PFSK-1 (cell line): ENCODE measurements at regions not wholly inside any gene's neighbourhood (a gene's known extent, or its start where the extent isn't known, plus 50 kb on each side); places are given as distances from the start of the nearest gene placed in this dataset.

Source experiments
- FOXP2 ChIP-seq: optimal IDR thresholded peaks from 2 replicates; pipeline ENCODE3; 2011; ENCODE audit warnings: borderline replicate concordance, control low read depth, inconsistent platforms; ENCODE audit not compliant: insufficient read depth; ENCODE audit errors: extremely low read length, extremely low read depth
- POLR2AphosphoS5 ChIP-seq: IDR thresholded peaks from 2 replicates; pipeline ENCODE4 v1.6.1; 2012; ENCODE audit warnings: low read depth, mild to moderate bottlenecking, control low read depth, low read length, moderate library complexity
- SIN3A ChIP-seq: IDR thresholded peaks from 2 replicates; pipeline ENCODE4 v1.6.1; 2012; ENCODE audit warnings: mild to moderate bottlenecking, low read length, moderate library complexity, borderline replicate concordance; ENCODE audit not compliant: insufficient read depth
- TAF1 ChIP-seq: IDR thresholded peaks from 2 replicates; pipeline ENCODE4 v1.6.1; 2012; ENCODE audit warnings: low read length, control low read depth, borderline replicate concordance; ENCODE audit not compliant: insufficient read depth
- TF ChIP-seq, protein P1 (sequence below), 2 experiments: IDR thresholded peaks; 2 replicates each; pipeline versions ENCODE4 v1.6.1 to v1.8.0; 2011 to 2012; ENCODE audit warnings: low read depth in 2 of 2, low read length in 2 of 2, control low read depth in 1 of 2, inconsistent platforms in 1 of 2, mild to moderate bottlenecking in 1 of 2, moderate library complexity in 1 of 2; ENCODE audit not compliant: insufficient read depth in 1 of 2

DNA sequence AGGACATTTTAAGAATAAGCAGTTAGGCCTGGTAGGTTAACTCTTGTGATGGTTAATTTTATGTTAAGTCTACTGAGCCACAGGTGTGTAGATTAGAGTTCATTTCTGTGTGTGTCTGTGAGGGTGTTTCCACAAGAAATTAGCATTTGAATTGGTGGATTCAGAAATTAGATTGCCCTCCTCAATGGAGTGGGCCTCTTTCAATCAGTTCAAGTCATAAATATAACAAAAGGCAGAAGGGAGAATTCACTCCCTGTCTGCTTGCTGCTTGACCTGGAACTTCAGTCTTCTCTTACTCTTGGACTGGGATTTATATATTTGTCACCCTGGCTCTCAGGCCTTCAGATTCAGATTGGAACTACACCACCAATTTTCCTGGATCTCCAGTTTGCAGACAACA is 55.3 kb upstream of the POM121L12 start:
- TF ChIP-seq FOXP2 (no peak), POLR2AphosphoS5 (no peak), SIN3A (no peak), TAF1 (no peak)
- TF ChIP-seq, protein P1, sequence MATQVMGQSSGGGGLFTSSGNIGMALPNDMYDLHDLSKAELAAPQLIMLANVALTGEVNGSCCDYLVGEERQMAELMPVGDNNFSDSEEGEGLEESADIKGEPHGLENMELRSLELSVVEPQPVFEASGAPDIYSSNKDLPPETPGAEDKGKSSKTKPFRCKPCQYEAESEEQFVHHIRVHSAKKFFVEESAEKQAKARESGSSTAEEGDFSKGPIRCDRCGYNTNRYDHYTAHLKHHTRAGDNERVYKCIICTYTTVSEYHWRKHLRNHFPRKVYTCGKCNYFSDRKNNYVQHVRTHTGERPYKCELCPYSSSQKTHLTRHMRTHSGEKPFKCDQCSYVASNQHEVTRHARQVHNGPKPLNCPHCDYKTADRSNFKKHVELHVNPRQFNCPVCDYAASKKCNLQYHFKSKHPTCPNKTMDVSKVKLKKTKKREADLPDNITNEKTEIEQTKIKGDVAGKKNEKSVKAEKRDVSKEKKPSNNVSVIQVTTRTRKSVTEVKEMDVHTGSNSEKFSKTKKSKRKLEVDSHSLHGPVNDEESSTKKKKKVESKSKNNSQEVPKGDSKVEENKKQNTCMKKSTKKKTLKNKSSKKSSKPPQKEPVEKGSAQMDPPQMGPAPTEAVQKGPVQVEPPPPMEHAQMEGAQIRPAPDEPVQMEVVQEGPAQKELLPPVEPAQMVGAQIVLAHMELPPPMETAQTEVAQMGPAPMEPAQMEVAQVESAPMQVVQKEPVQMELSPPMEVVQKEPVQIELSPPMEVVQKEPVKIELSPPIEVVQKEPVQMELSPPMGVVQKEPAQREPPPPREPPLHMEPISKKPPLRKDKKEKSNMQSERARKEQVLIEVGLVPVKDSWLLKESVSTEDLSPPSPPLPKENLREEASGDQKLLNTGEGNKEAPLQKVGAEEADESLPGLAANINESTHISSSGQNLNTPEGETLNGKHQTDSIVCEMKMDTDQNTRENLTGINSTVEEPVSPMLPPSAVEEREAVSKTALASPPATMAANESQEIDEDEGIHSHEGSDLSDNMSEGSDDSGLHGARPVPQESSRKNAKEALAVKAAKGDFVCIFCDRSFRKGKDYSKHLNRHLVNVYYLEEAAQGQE (IDR thresholded peaks at IDR 0.05; ENCODE audit: insufficient read depth in 1 of 2, low read depth in 2 of 2, low read length in 2 of 2): no peak

GRCh38 chr7:52973126-52973525 is 62.3 kb upstream of the POM121L12 start:
- TF ChIP-seq TAF1 (no peak), FOXP2 (no peak), POLR2AphosphoS5 (no peak), SIN3A (no peak)
- TF ChIP-seq, protein P1 (IDR thresholded peaks at IDR 0.05; ENCODE audit: insufficient read depth in 1 of 2, low read depth in 2 of 2, low read length in 2 of 2): no peak

DNA sequence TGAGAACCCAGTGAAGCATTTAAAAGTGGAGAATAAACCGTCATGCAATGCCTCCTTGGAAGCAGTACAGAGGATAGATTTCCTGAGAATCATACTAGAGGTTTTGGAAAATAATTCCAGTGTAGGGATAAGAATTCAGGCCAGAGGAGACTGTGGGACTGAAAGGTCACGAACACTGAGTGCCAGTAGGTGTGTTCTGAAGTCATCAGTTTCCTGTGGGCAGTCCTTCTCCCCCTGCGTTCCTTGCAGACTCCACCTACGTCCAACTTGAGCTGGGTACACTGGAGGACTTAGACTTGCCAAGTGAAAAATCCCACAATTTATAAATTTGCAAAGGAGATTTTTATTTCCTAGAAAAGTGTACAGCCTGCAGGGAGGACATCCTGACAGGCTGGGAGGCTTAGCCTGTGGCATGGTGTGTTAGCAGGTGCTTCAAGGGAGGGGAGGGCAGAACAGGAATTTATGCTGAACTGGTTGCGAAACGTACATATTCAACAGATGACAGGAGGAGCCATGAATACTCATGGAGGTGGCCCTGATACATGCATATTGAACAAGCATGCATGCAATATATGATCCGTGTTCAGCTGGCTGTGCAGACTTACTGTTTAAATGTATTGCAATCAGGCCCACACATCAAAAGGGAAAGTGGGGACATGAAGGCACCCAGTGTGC is 72.9 kb upstream of the POM121L12 start:
- TF ChIP-seq POLR2AphosphoS5 (no peak), SIN3A (no peak), FOXP2 (no peak), TAF1 (no peak)
- TF ChIP-seq, protein P1 (IDR thresholded peaks at IDR 0.05; ENCODE audit: insufficient read depth in 1 of 2, low read depth in 2 of 2, low read length in 2 of 2): no peak

DNA sequence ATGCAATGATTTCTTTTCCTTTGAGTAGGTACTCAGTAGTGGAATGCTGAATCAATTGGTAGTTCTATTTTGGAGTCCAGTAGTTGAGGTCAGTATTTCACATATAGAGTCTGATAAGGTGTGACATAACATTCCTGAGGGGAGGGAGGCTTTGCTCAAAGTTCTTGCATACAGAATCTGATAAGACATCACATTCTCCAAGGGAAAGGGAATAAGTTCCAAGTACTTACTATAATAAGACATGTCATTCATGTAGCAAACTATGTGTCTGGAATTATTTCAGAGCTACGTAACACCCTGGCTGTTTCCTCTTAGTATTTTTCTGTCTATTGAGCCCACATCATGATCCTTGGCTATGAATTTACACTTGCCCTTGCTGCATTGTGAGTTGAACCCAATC is 74.3 kb upstream of the POM121L12 start:
- no peak for TF ChIP-seq FOXP2
- no peak for TF ChIP-seq TAF1
- no peak for TF ChIP-seq POLR2AphosphoS5
- TF ChIP-seq, protein P1 (IDR thresholded peaks at IDR 0.05; ENCODE audit: insufficient read depth in 1 of 2, low read depth in 2 of 2, low read length in 2 of 2): no peak
- TF ChIP-seq SIN3A: no peak
